ENCODE measurements at regions not wholly inside any gene's neighbourhood (a gene's known extent, or its start where the extent isn't known, plus 50 kb on each side); places are given as distances from the start of the nearest gene placed in this dataset.

DNA sequence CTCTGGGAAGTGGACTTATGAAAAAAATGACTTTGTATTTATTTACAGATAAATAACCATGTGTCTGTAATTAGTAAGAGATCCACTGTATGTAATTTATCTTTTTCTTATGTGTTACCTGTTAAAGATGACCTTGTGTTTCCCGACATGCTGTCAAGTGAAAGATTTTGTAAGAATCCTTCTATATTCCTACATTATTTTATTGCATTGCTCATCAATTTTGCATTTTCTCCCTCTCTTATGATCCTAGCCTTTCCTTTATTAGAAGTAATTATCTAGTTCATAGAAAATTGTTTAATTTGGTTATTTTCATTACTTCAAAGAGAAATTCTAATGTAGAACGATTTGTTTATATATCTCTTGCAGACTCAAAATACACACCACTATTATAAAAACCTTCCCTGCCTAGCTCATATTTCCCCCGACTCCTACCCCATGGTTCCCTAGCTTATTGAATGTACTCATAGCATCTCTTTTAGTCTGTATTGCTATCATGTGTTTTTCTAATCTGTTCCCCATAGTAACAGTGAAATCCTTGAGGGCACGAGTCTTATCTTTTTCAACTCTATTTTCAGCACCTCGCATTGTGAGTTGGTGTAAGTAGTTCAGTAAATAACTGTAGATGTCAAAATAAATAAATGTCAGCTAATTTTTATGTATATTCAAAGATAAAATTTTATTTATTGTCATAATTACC, 774.4 kb downstream of the HDGFL1 start:
- intact Hi-C loops (cut with DNase I) = no loop called here
- Histone ChIP-seq H3K27me3 (no peaks in the 10 kb centered on the region), H3K36me3 (no peaks in the 10 kb centered on the region), H3K27ac (no peak overlapping the region), H3K4me3 (no peak overlapping the region), H3K4me1 (no peaks in the 10 kb centered on the region), H3K9me3 (no peaks in the 10 kb centered on the region)
- no peak for DNase-seq (ENCODE audit: low spot score in 2 of 2)
- TF ChIP-seq, protein P1, sequence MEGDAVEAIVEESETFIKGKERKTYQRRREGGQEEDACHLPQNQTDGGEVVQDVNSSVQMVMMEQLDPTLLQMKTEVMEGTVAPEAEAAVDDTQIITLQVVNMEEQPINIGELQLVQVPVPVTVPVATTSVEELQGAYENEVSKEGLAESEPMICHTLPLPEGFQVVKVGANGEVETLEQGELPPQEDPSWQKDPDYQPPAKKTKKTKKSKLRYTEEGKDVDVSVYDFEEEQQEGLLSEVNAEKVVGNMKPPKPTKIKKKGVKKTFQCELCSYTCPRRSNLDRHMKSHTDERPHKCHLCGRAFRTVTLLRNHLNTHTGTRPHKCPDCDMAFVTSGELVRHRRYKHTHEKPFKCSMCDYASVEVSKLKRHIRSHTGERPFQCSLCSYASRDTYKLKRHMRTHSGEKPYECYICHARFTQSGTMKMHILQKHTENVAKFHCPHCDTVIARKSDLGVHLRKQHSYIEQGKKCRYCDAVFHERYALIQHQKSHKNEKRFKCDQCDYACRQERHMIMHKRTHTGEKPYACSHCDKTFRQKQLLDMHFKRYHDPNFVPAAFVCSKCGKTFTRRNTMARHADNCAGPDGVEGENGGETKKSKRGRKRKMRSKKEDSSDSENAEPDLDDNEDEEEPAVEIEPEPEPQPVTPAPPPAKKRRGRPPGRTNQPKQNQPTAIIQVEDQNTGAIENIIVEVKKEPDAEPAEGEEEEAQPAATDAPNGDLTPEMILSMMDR (IDR thresholded peaks at IDR 0.05) = no peak

DNA sequence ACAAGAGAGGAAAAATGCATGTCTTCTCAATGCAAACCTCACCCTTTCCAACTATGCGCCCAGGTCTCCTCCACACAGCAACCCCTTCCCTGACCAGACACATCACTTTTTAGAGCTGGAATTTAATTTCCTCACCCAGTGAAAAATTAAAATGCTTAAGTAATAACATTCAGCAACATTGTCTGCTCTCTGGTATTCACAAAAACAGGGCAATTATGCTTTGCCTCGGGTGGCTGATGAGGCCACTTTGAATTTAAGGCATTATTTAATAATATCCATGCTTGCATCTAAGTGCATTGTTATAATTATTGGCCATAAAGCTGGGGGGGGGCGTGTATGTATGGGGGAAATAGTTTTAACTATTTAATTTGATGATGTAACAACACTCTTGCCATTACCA, 777.8 kb upstream of the NRSN1 start:
- TF ChIP-seq, protein P1 (IDR thresholded peaks at IDR 0.05) = no peak
- intact Hi-C loops (cut with DNase I) = no loop called here

DNA sequence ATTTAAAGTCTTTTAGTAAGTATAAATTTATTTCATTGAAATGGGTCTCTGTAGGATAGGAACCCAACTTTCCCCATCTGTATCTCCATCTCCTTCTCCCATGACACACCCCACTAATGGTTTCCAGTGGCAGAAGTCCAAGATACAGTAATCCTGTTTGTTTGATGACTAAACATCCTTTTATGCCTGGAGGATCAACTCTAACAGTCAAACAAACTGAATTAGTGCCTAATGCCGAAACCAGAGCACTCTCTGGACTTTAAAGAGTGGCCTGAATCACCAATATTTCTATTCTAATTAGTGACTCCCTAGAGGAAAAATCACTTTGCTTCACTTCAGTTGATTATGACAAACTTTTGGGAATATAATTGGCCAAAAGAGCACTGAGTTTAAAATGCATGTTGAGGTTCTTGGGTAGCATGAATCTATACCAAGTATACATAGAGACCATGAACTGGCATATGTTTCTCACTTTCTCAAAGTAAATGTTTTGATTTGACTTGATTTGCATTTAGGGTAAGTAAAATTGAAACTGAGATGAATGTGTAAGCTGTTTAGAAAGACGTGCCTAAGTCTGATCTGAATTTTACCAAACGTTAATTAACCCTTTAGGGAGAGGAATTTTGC, 776.4 kb upstream of the NRSN1 start:
- no peak overlapping the region for H3K27ac ChIP-seq
- no peaks in the 10 kb centered on the region for H3K9me3 ChIP-seq
- intact Hi-C loops (cut with DNase I) = no loop called here
- H3K27me3 ChIP-seq = no peaks in the 10 kb centered on the region
- no peaks in the 10 kb centered on the region for H3K36me3 ChIP-seq
- TF ChIP-seq, protein P1 (IDR thresholded peaks at IDR 0.05) = no peak
- DNase-seq (ENCODE audit: low spot score in 2 of 2) = no peak
- H3K4me1 ChIP-seq = no peaks in the 10 kb centered on the region
- H3K4me3 ChIP-seq = no peak overlapping the region

More for the DNA sequence above, 777.8 kb upstream of the NRSN1 start:
- Histone ChIP-seq H3K27ac (no peak overlapping the region), H3K9me3 (no peaks in the 10 kb centered on the region), H3K27me3 (no peaks in the 10 kb centered on the region), H3K36me3 (no peaks in the 10 kb centered on the region), H3K4me3 (no peak overlapping the region), H3K4me1 (no peaks in the 10 kb centered on the region)
- DNase-seq (ENCODE audit: low spot score in 2 of 2) = no peak

DNA sequence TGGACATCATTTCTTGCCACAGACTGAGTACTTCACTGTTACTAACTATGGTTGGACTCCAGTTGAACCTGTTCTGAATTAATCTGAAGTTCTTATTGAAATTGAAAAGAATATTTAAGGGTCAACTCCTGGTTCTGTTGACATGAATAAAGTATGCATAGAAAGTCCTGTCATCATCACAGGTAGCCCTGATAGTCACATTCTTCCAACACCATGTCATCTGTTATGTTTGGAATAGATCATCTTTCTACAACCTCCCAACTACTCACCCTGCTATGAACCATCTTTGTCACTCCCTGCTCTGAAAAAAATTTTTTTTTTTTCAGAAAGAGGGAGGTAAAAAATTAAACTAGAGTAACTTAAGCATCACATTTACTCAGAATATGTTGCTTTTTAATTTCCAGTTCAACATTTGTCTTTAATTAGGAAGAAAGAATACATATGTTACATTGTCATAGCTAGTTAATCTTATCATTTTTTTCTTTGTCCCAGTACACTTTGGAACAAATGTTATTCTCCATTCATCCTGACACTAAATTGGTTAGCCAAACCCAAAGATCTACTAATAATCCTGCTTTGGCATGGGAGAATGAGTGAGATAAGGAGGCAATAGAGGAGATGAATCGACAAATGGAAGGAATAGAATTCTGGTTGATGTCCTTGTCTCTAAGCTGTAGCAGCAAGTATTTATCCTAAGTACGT, 775.1 kb upstream of the NRSN1 start:
- Histone ChIP-seq H3K27ac (no peak overlapping the region), H3K36me3 (no peaks in the 10 kb centered on the region), H3K27me3 (no peaks in the 10 kb centered on the region), H3K4me1 (no peaks in the 10 kb centered on the region), H3K4me3 (no peak overlapping the region), H3K9me3 (no peaks in the 10 kb centered on the region)
- intact Hi-C loops (cut with DNase I) = no loop called here
- TF ChIP-seq, protein P1 (IDR thresholded peaks at IDR 0.05) = no peak
- no peak for DNase-seq (ENCODE audit: low spot score in 2 of 2)

DNA sequence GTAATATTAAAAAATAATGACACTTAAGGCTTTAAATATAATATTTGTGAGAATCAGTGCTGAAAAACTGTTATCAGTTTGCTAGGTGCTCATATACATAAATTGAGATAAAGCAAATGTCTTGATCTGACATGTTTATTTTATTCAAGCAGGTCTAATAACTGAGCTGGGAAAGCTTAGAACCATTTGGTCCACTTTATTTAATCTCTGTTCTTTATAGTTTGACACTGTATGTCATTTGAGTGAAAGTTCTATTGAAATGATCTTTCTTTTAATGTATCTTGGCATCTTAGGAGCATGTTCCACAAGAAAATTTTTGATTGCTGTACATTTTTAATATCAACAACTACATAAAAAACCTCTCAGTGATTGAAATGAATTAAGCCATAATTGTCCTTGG, 772.0 kb upstream of the NRSN1 start:
- Histone ChIP-seq H3K4me3 (no peak overlapping the region), H3K36me3 (no peaks in the 10 kb centered on the region), H3K27me3 (no peaks in the 10 kb centered on the region), H3K27ac (no peak overlapping the region), H3K9me3 (no peaks in the 10 kb centered on the region), H3K4me1 (no peaks in the 10 kb centered on the region)
- DNase-seq (ENCODE audit: low spot score in 2 of 2) = no peak
- TF ChIP-seq, protein P1 (IDR thresholded peaks at IDR 0.05) = no peak
- intact Hi-C loops (cut with DNase I) = no loop called here
